Activated T-cell treated with anti-CD3 and anti-CD28 coated beads for 1 hour (primary cell): ENCODE measurements at regions not wholly inside any gene's neighbourhood (a gene's known extent, or its start where the extent isn't known, plus 50 kb on each side); places are given as distances from the start of the nearest gene placed in this dataset.

ENCODE experiments used
- DNase-seq: peaks from one replicate; pipeline ENCODE4 v3.0.0-alpha.2; 2020; ENCODE audit warnings: low read depth

- no peak for DNase-seq
Observed at GRCh38 chr4:108272046-108272445, 103.3 kb upstream of the LEF1 start.

GRCh38 chr4:108270466-108271450, 102.0 kb upstream of the LEF1 start:
- DNase-seq: no peak

GRCh38 chr4:108264693-108265092, 96.0 kb upstream of the LEF1 start:
- no peak for DNase-seq

- DNase-seq: no peak
Observed at GRCh38 chr4:108263057-108263456, 94.3 kb upstream of the LEF1 start.

GRCh38 chr4:108261026-108261425, 92.3 kb upstream of the LEF1 start:
- DNase-seq: no peak

GRCh38 chr4:108256538-108256937, 87.8 kb upstream of the LEF1 start:
- no peak for DNase-seq

- DNase-seq: no peak
Observed at GRCh38 chr4:108255203-108255747, 86.5 kb upstream of the LEF1 start.

GRCh38 chr4:108249397-108249796, 80.7 kb upstream of the LEF1 start:
- DNase-seq: no peak

- DNase-seq: no peak
Observed at GRCh38 chr4:108247387-108248049, 78.8 kb upstream of the LEF1 start.

- DNase-seq: no peak
Observed at GRCh38 chr4:108244606-108245005, 75.9 kb upstream of the LEF1 start.

GRCh38 chr4:108240366-108240765, 71.6 kb upstream of the LEF1 start:
- DNase-seq: no peak

GRCh38 chr4:108237693-108238092, 69.0 kb upstream of the LEF1 start:
- no peak for DNase-seq

GRCh38 chr4:108236264-108236663, 67.5 kb upstream of the LEF1 start:
- no peak for DNase-seq

GRCh38 chr4:108227923-108228322, 59.2 kb upstream of the LEF1 start:
- no peak for DNase-seq

GRCh38 chr4:108224611-108225053, 55.9 kb upstream of the LEF1 start:
- DNase-seq: no peak

- no peak for DNase-seq
Observed at GRCh38 chr4:108223313-108223712, 54.6 kb upstream of the LEF1 start.

- DNase-seq: no peak
Observed at GRCh38 chr4:108219998-108220397, 51.3 kb upstream of the LEF1 start.
